ENCODE measurements at regions not wholly inside any gene's neighbourhood (a gene's known extent, or its start where the extent isn't known, plus 50 kb on each side); places are given as distances from the start of the nearest gene placed in this dataset.

DNA sequence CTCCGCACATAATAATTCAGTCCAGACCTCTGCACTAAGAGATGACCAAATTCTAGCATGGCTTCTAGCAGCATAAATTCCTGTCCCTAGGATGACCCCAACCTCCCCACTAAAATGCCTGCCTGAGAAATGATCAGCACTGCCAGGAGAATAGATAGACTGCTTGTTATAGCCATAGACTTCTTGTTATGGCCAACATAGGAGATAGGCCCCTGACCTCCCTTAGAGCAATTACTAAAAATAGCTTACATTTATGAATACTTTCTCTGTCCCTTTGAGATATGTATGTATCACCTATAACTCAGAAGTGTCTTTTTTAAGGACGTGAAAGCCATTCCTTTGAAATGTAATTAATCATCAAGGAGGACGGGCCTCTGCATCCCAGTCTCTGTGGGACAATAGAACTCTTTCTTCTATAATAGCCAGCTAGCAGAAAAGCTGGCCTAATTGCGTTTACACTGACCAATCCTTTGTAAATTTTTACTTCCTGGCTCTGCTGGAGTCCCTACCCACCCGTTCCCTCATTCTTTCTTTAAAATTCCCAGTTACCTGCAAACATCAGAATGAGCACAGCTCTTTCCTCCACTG lies 1002.7 kb downstream of the CDH18 start:
- Mint-ChIP-seq H3K27ac (no peak overlapping the region), H3K27me3 (no peaks in the 10 kb centered on the region), H3K4me1 (no peaks in the 10 kb centered on the region), H3K36me3 (ENCODE audit: low read depth) (no peaks in the 10 kb centered on the region), H3K9me3 (peaks cover 3% of the 10 kb centered on the region), H3K4me3 (no peak overlapping the region)
- intact Hi-C loops (cut with micrococcal nuclease): no loop called here
- DNase-seq: no peak

GRCh38 chr5:18987101-18987500 lies 1000.9 kb downstream of the CDH18 start:
- no peak overlapping the region for H3K27ac Mint-ChIP-seq

DNA sequence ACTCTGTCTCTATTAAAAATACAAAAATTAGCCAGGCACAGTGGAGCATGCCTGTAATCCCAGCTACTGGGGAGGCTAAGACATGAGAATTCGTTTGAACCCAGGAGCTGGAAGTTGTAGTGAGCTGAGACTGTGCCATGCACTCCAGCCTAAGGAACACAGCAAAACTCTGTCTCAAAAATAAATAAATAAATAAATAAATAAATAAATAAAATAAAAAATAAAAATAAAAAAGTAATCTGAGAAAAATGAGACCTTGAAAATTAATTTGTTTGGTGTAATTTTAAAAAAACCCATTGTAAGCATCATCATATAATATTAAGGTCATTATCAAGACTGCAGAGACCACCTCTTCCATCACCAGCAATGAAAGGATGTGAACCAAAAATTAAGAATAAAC lies 997.1 kb downstream of the CDH18 start:
- Mint-ChIP-seq H3K36me3 (ENCODE audit: low read depth) (no peaks in the 10 kb centered on the region), H3K27me3 (no peaks in the 10 kb centered on the region), H3K9me3 (no peaks in the 10 kb centered on the region), H3K27ac (no peak overlapping the region), H3K4me3 (no peak overlapping the region), H3K4me1 (no peaks in the 10 kb centered on the region)
- DNase-seq: no peak
- intact Hi-C loops (cut with micrococcal nuclease): no loop called here

More at GRCh38 chr5:18987101-18987500, 1000.9 kb downstream of the CDH18 start:
- Mint-ChIP-seq H3K36me3 (ENCODE audit: low read depth) (no peaks in the 10 kb centered on the region), H3K27me3 (no peaks in the 10 kb centered on the region), H3K4me3 (no peak overlapping the region), H3K4me1 (no peaks in the 10 kb centered on the region), H3K9me3 (peaks cover 3% of the 10 kb centered on the region)
- intact Hi-C loops (cut with micrococcal nuclease): no loop called here
- DNase-seq: no peak

DNA sequence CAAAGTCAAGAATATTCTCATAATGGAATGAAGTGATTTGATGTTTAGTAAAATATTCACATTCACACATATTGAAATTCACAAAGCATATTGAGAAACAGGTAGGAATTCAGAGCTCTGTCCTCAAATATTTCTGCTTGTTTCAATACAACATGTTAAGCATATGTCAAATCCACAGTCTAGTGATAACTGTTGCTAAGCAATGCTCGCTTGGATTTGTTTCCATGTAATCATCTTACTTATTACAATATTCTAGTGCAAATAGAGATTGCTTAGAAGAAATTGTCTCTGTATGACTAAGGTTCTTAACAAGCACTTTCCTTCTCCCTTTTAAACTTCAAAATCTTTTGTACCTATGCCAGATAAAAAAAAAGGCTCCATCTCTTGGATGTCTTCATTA lies 995.7 kb downstream of the CDH18 start:
- H3K27ac Mint-ChIP-seq: no peak overlapping the region
- H3K4me1 Mint-ChIP-seq: no peaks in the 10 kb centered on the region
- H3K4me3 Mint-ChIP-seq: no peak overlapping the region
- no peaks in the 10 kb centered on the region for H3K27me3 Mint-ChIP-seq
- intact Hi-C loops (cut with micrococcal nuclease): no loop called here
- DNase-seq: no peak
- no peaks in the 10 kb centered on the region for H3K9me3 Mint-ChIP-seq
- no peaks in the 10 kb centered on the region for H3K36me3 Mint-ChIP-seq (ENCODE audit: low read depth)

GRCh38 chr5:18999478-18999877 lies 988.5 kb downstream of the CDH18 start:
- no peaks in the 10 kb centered on the region for H3K27me3 Mint-ChIP-seq
- DNase-seq: no peak
- H3K27ac Mint-ChIP-seq: no peak overlapping the region
- intact Hi-C loops (cut with micrococcal nuclease): no loop called here
- no peaks in the 10 kb centered on the region for H3K9me3 Mint-ChIP-seq
- no peaks in the 10 kb centered on the region for H3K36me3 Mint-ChIP-seq (ENCODE audit: low read depth)
- no peaks in the 10 kb centered on the region for H3K4me1 Mint-ChIP-seq
- no peak overlapping the region for H3K4me3 Mint-ChIP-seq

DNA sequence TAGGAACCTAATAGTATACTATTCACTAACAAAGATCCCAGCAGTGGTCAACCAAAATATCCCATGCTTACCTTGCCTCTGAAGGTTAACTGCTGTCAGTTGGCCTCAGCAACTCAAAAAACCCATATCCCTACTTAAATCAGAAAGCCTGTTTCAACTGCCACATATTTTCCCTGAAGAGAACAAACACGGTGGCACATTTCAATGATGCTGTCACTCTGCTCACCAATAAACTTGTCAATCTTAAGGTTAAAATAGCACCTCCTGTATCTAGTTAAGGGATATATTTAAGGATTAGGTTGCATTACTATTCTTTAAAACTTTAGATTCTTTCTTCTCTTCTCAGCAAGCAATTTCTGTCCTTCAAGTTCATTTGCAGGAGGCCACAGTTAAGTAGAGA lies 986.9 kb downstream of the CDH18 start:
- H3K36me3 Mint-ChIP-seq (ENCODE audit: low read depth): no peaks in the 10 kb centered on the region
- no peaks in the 10 kb centered on the region for H3K4me1 Mint-ChIP-seq
- H3K9me3 Mint-ChIP-seq: peaks cover 4% of the 10 kb centered on the region
- intact Hi-C loops (cut with micrococcal nuclease): no loop called here
- H3K27me3 Mint-ChIP-seq: no peaks in the 10 kb centered on the region
- H3K4me3 Mint-ChIP-seq: no peak overlapping the region
- H3K27ac Mint-ChIP-seq: no peak overlapping the region
- no peak for DNase-seq

- Mint-ChIP-seq H3K27me3 (no peaks in the 10 kb centered on the region), H3K36me3 (ENCODE audit: low read depth) (no peaks in the 10 kb centered on the region), H3K9me3 (peaks cover 4% of the 10 kb centered on the region), H3K4me3 (no peak overlapping the region), H3K4me1 (no peaks in the 10 kb centered on the region), H3K27ac (no peak overlapping the region)
- DNase-seq: no peak
- intact Hi-C loops (cut with micrococcal nuclease): no loop called here
Measured at GRCh38 chr5:19001539-19001938, 986.5 kb downstream of the CDH18 start.

DNA sequence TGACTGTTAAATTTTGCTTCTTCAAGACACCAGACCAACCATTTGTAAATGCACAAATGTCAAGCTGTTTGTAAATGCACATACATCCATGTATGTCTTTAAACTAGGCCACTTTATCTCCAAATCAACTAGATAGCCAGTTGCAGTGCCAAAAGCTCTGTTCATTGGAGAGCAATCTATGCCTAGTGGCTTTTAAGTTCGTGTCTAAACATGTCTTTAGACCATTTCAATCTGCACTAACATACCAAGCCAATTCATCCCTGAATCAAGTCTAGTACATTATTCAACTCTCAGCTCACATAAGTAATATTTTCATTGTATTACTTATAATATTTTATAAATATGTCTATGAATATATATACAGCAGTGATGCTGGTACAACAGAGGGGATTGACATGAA lies 985.9 kb downstream of the CDH18 start:
- H3K27ac Mint-ChIP-seq: no peak overlapping the region
- H3K27me3 Mint-ChIP-seq: no peaks in the 10 kb centered on the region
- intact Hi-C loops (cut with micrococcal nuclease): no loop called here
- H3K36me3 Mint-ChIP-seq (ENCODE audit: low read depth): no peaks in the 10 kb centered on the region
- no peak overlapping the region for H3K4me3 Mint-ChIP-seq
- H3K4me1 Mint-ChIP-seq: no peaks in the 10 kb centered on the region
- no peak for DNase-seq
- peaks cover 4% of the 10 kb centered on the region for H3K9me3 Mint-ChIP-seq

- Mint-ChIP-seq H3K36me3 (ENCODE audit: low read depth) (no peaks in the 10 kb centered on the region), H3K9me3 (peaks cover 7% of the 10 kb centered on the region), H3K27me3 (no peaks in the 10 kb centered on the region), H3K27ac (no peak overlapping the region), H3K4me3 (no peak overlapping the region), H3K4me1 (no peaks in the 10 kb centered on the region)
- intact Hi-C loops (cut with micrococcal nuclease): no loop called here
- no peak for DNase-seq
Measured at GRCh38 chr5:19018822-19019221, 969.2 kb downstream of the CDH18 start.

DNA sequence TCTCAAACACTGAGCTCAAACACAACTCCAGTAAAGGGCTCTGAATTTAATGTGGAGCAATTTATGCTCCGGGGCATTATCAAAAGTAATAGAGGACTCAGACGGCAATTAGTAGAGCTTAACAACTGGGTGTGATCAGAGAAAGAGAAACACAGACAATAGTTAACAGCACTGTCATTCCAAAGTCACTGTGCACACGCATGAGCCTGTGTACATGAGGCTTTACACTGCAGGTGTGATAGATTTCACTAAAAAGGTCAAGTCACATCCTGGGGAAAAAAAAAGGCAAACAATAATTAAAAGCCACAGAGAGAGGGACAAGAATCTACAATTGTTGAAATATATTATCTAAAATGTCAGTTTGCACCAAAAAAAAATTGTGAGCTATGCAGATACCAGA lies 956.5 kb downstream of the CDH18 start:
- intact Hi-C loops (cut with micrococcal nuclease): no loop called here
- H3K27me3 Mint-ChIP-seq: no peaks in the 10 kb centered on the region
- H3K4me3 Mint-ChIP-seq: no peak overlapping the region
- H3K27ac Mint-ChIP-seq: no peak overlapping the region
- no peaks in the 10 kb centered on the region for H3K36me3 Mint-ChIP-seq (ENCODE audit: low read depth)
- no peak for DNase-seq
- no peaks in the 10 kb centered on the region for H3K4me1 Mint-ChIP-seq
- H3K9me3 Mint-ChIP-seq: no peaks in the 10 kb centered on the region

GRCh38 chr5:19035816-19036215 lies 952.2 kb downstream of the CDH18 start:
- intact Hi-C loops (cut with micrococcal nuclease): no loop called here
- Mint-ChIP-seq H3K36me3 (ENCODE audit: low read depth) (no peaks in the 10 kb centered on the region), H3K9me3 (no peaks in the 10 kb centered on the region), H3K4me1 (no peaks in the 10 kb centered on the region), H3K27me3 (no peaks in the 10 kb centered on the region), H3K4me3 (no peak overlapping the region), H3K27ac (no peak overlapping the region)
- DNase-seq: no peak

DNA sequence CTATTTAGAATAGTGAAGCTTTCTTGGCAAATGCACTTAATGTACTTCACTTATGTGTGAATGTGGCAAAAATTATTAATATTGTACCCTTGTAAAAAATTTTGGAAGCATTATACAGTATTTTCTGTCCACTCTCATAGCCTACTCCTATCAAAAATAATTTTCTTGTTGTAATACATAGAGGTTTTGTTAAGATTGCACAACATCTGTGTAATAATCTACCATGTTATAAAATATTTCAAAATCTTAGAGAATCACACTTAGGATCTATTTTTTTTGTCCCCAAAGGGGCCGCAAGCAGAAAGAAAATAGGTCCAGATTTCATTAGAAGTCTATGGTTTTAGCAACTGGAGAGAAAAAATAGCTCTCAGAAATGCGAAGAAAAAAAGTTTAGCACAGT lies 945.9 kb downstream of the CDH18 start:
- Mint-ChIP-seq H3K4me3 (no peak overlapping the region), H3K27me3 (no peaks in the 10 kb centered on the region), H3K27ac (no peak overlapping the region), H3K9me3 (peaks cover 3% of the 10 kb centered on the region), H3K36me3 (ENCODE audit: low read depth) (no peaks in the 10 kb centered on the region), H3K4me1 (no peaks in the 10 kb centered on the region)
- DNase-seq: no peak
- intact Hi-C loops (cut with micrococcal nuclease): no loop called here

DNA sequence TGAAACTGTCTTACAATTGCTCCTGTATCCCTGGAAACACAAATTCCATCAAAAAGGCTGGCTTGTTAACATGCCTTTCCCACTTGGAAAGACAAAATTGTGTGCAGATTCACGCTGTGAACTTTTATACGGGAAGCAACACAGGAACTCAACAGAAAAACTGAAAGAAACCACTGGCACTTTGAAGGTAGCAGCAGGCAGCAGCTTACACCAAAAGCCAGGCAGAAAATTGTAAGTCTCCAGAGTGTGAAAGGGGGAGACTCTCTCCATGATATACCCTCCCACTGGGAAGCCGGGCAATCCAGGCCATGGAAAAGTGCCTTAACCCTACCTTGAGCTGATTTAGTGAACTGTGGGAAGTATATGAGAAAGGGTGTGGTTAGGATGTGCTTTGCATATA lies 943.7 kb downstream of the CDH18 start:
- H3K9me3 Mint-ChIP-seq: peaks cover 7% of the 10 kb centered on the region
- H3K36me3 Mint-ChIP-seq (ENCODE audit: low read depth): no peaks in the 10 kb centered on the region
- H3K27me3 Mint-ChIP-seq: no peaks in the 10 kb centered on the region
- H3K4me1 Mint-ChIP-seq: no peaks in the 10 kb centered on the region
- no peak overlapping the region for H3K4me3 Mint-ChIP-seq
- intact Hi-C loops (cut with micrococcal nuclease): no loop called here
- no peak overlapping the region for H3K27ac Mint-ChIP-seq
- no peak for DNase-seq

GRCh38 chr5:19044931-19045695 lies 942.9 kb downstream of the CDH18 start:
- H3K9me3 Mint-ChIP-seq: peaks cover 7% of the 10 kb centered on the region
- H3K36me3 Mint-ChIP-seq (ENCODE audit: low read depth): no peaks in the 10 kb centered on the region

DNA sequence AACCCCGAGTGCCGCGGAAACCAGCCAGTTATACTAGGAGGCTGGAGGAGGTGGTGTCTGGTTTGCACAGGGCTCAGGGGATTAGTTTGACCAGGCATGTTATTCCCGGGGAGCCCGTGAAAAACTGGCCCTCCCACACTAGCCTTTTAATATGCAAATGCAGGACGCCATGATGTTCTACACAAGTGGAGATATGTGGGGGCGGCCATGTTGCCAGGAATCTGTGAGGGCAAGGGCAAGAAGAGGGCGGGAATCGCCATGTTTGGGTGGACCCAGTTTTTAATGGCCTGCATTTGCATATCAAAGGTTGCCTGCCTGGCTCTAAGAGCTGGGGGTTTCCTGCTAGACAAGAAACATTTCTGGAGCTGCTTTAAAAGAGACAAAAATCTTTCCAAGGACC lies 940.7 kb downstream of the CDH18 start:
- intact Hi-C loops (cut with micrococcal nuclease): no loop called here
- no peaks in the 10 kb centered on the region for H3K36me3 Mint-ChIP-seq (ENCODE audit: low read depth)
- no peaks in the 10 kb centered on the region for H3K4me1 Mint-ChIP-seq
- H3K27ac Mint-ChIP-seq: no peak overlapping the region
- no peak for DNase-seq
- peaks cover 7% of the 10 kb centered on the region for H3K9me3 Mint-ChIP-seq
- no peaks in the 10 kb centered on the region for H3K27me3 Mint-ChIP-seq
- H3K4me3 Mint-ChIP-seq: no peak overlapping the region

More at GRCh38 chr5:19044931-19045695, 942.9 kb downstream of the CDH18 start:
- DNase-seq: no peak
- intact Hi-C loops (cut with micrococcal nuclease): no loop called here
- no peak overlapping the region for H3K4me3 Mint-ChIP-seq
- no peak overlapping the region for H3K27ac Mint-ChIP-seq
- no peaks in the 10 kb centered on the region for H3K27me3 Mint-ChIP-seq
- H3K4me1 Mint-ChIP-seq: no peaks in the 10 kb centered on the region

Data from activated CD4-positive, alpha-beta T cell treated with anti-CD3 and anti-CD28 coated beads, Interleukin-2, amount 10 ng/mL, durations not matched to agents 24 days and 14 days (primary cell).